ENCODE measurements at regions not wholly inside any gene's neighbourhood (a gene's known extent, or its start where the extent isn't known, plus 50 kb on each side); places are given as distances from the start of the nearest gene placed in this dataset.

GRCh38 chr13:80137994-80138393 is 202.9 kb downstream of the SPRY2 start:
- no peak overlapping the region for H3K4me3 ChIP-seq (ENCODE audit: low read depth, low read length)
- no peak for DNase-seq (ENCODE audit: low read depth)
- TF ChIP-seq CTCF (IDR thresholded peaks at IDR 0.05; ENCODE audit: control insufficient read depth, extremely low read depth, insufficient read depth) = no peak

- H3K4me3 ChIP-seq (ENCODE audit: low read depth, low read length) = no peak overlapping the region
- no peak for DNase-seq (ENCODE audit: low read depth)
- TF ChIP-seq CTCF (IDR thresholded peaks at IDR 0.05; ENCODE audit: control insufficient read depth, extremely low read depth, insufficient read depth) = no peak
These were observed 206.6 kb downstream of the SPRY2 start for GRCh38 chr13:80134346-80134745.

GRCh38 chr13:80133631-80134261 is 207.2 kb downstream of the SPRY2 start:
- DNase-seq (ENCODE audit: low read depth) = no peak
- TF ChIP-seq CTCF (IDR thresholded peaks at IDR 0.05; ENCODE audit: control insufficient read depth, extremely low read depth, insufficient read depth) = no peak
- H3K4me3 ChIP-seq (ENCODE audit: low read depth, low read length) = no peak overlapping the region

- TF ChIP-seq CTCF (IDR thresholded peaks at IDR 0.05; ENCODE audit: control insufficient read depth, extremely low read depth, insufficient read depth) = no peak
- DNase-seq (ENCODE audit: low read depth) = peak; percentile 6
- no peak overlapping the region for H3K4me3 ChIP-seq (ENCODE audit: low read depth, low read length)
These were observed 208.0 kb downstream of the SPRY2 start for GRCh38 chr13:80132741-80133601.

GRCh38 chr13:80131204-80131603 is 209.7 kb downstream of the SPRY2 start:
- TF ChIP-seq CTCF (IDR thresholded peaks at IDR 0.05; ENCODE audit: control insufficient read depth, extremely low read depth, insufficient read depth) = no peak
- no peak overlapping the region for H3K4me3 ChIP-seq (ENCODE audit: low read depth, low read length)
- DNase-seq (ENCODE audit: low read depth) = no peak

- no peak for TF ChIP-seq CTCF (IDR thresholded peaks at IDR 0.05; ENCODE audit: control insufficient read depth, extremely low read depth, insufficient read depth)
- DNase-seq (ENCODE audit: low read depth) = no peak
- no peak overlapping the region for H3K4me3 ChIP-seq (ENCODE audit: low read depth, low read length)
These were observed 214.4 kb downstream of the SPRY2 start for GRCh38 chr13:80126389-80127068.

Measured in LNCaP clone FGC (cell line).